OCI-M1 (cell line): ENCODE measurements at regions not wholly inside any gene's neighbourhood (a gene's known extent, or its start where the extent isn't known, plus 50 kb on each side); places are given as distances from the start of the nearest gene placed in this dataset.
A peak's percentile ranks its signal among the peaks of the same experiment; 100 is the strongest.
"Not testable (repeated sequence)": the region's sequence is repeated elsewhere in the genome, so short reads cannot be mapped to it uniquely, and the experiment has no call there.

Source experiments
- DNase-seq: peaks from one replicate; lab custom pipeline; 2025; lab: John Stamatoyannopoulos, UW

DNA sequence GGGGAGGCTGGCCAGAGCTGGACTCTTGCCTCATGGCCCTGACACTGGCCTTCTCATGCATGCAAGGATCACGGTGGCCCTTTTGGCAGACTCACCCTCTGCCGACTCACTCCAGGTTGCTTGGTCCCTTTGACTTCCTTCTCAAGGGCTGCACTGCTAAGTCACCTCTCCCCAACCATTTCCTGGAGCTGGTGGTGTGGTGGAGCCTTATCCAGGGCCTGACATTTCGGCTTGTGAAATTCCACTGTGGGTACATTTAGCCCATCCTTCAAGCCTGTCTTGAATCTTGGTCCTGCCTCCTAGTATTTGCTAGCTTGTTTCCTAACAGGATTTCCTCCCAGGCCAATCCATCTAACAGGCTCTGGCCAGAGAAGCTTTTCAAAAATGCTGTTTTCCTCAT is 52.6 kb upstream of the JUN start:
- no peak for DNase-seq

- no peak for DNase-seq
Observed at GRCh38 chr1:58837886-58838285, 54.0 kb upstream of the JUN start.

DNA sequence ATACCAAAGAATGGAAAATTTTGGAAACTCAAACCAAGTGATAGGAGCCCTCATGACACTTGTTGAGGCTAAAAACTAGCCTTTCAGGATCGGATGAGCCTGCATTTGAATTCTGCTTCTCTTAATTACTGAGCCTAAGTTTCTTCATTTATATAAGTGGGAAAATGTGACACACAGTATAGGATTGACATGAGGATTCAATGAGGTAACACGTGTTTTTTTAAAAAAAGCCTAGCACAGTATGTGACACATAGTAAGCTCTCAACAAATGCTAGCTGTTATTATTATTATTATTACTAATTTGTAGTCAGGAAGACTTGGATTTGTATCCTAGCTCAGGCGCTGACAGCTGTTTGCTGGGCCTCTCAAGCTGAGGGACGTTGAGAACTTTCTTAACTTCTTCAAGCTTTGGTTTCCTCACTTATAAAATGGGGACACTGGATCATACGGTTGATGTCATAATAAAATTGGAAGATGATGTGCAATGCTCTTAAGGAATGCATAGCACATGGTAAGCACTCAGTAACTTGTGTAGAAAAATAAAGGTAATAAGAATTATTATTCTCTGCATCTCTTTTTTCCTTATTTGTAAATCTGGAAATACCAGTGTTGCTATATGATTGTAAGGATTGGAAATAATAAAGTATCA is 55.4 kb upstream of the JUN start:
- no peak for DNase-seq

GRCh38 chr1:58839846-58840835 is 56.3 kb upstream of the JUN start:
- no peak for DNase-seq

- peak; percentile 48 for DNase-seq
Observed at GRCh38 chr1:58841455-58841854, 57.6 kb upstream of the JUN start.

- DNase-seq: no peak
Observed at GRCh38 chr1:58842941-58843340, 59.1 kb upstream of the JUN start.

GRCh38 chr1:58844176-58844575 is 60.3 kb upstream of the JUN start:
- no peak for DNase-seq

DNA sequence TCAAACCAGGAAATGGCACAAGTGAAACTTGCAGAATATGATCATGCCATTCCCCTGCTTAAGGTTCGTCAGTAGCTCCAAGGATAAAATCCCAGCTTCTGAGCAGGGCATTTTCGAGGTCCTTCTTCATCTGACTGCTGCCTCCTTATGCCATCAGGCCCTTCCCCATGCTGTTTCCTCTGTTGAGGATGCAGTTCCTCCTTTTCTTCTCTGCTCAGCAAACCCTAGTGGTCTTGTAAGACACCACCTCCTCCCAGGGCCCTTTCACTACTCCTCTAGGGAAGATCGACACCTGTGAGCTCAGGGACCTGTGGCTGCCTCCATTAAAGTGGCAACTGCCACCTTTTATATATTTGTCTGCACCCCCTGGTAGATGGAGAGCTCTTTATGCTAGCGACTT is 62.1 kb upstream of the JUN start:
- no peak for DNase-seq

DNA sequence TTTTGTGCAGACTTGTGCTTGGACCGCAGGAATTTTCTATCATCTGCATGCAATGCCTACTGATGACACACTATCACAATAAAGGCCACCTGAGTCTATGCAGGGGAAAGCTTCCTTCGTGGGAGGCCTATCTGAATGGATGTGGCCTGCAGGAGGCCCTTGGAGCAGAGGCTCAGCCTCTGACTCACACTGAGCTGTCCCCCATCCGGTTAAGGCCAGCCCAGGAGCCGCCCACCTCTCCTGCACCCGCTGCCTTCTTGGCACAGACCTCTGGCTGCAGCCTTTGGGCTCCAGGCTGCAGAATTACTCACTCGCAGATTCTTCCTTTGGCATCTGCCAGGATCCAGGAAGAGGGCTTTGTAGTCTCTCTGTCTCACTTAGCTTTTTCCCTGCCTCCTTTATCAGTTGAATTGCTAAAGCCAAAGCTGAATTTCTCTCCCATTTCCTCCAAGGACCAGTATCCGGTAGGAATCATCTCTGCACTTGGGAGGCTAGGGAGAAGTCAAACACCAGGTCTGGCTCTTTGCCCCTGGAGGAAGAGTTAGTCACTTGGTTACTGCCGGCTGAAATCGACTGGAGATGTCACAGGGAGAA is 65.1 kb upstream of the JUN start:
- no peak for DNase-seq

GRCh38 chr1:58849551-58849950 is 65.7 kb upstream of the JUN start:
- DNase-seq: no peak

DNA sequence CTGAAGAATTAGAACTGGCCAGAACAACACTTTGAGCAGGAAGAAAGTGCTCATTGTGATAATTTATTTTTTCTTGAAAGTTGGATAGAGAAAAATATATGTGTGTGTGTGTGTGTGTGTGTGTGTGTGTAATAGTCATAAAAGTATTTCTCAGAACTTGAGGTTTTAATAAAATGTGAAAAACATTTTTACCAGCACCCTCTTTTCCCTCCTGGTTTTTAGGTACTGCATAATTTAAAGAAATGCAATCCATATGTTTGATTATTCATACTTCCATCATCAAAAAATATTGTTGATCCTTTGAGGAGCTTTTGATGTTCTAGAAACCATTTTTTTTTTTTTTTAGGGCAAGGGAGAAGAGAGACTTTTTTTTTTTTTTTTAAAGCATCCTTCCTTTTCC is 66.8 kb upstream of the JUN start:
- no peak for DNase-seq

GRCh38 chr1:58852731-58853485 is 69.1 kb upstream of the JUN start:
- DNase-seq: no peak

GRCh38 chr1:58854576-58854975 is 70.7 kb upstream of the JUN start:
- peak; percentile 69 for DNase-seq

DNA sequence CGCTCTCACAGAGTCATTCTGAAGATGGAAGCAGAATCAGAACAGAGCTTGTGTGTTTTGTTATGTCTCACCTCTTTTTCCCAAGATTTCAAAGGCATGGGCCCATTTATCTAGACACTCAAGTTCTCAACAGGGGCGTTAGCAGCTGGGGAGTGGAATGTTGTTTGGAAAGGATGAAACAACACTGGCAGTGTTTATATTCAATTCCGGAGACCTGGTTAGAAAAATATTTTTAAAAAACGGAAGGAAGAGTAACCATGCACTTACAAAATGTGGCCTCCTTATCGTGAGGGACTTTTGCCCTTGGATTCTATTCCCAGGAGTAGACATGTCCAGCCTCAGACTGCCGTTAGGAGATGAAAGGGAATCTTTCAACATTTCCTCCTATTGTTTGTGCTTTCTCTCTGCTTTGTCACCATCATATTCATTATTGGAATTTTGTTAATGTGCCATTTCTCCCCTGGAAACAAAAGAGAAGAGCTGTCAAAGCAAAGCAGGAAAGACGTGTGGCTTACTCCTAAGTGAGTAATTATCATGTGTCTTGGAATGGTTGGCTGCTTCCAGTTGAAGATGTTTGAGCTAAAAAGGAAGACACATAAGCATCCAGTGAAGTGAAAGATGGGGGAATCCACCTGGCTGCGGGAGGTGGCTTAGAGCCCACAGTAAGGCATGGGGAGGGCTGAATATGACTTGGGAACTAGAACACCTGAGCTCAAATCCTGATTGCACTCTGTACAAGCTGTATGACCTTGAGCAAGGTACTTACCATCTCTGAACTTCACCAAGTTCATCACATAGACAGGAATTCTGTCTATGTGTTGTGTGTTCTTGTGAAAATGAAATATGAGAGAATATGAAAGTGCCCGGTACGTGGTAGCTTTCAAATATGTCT is 71.7 kb upstream of the JUN start:
- no peak for DNase-seq

- DNase-seq: not testable (repeated sequence)
Observed at GRCh38 chr1:58856281-58856680, 72.4 kb upstream of the JUN start.

DNA sequence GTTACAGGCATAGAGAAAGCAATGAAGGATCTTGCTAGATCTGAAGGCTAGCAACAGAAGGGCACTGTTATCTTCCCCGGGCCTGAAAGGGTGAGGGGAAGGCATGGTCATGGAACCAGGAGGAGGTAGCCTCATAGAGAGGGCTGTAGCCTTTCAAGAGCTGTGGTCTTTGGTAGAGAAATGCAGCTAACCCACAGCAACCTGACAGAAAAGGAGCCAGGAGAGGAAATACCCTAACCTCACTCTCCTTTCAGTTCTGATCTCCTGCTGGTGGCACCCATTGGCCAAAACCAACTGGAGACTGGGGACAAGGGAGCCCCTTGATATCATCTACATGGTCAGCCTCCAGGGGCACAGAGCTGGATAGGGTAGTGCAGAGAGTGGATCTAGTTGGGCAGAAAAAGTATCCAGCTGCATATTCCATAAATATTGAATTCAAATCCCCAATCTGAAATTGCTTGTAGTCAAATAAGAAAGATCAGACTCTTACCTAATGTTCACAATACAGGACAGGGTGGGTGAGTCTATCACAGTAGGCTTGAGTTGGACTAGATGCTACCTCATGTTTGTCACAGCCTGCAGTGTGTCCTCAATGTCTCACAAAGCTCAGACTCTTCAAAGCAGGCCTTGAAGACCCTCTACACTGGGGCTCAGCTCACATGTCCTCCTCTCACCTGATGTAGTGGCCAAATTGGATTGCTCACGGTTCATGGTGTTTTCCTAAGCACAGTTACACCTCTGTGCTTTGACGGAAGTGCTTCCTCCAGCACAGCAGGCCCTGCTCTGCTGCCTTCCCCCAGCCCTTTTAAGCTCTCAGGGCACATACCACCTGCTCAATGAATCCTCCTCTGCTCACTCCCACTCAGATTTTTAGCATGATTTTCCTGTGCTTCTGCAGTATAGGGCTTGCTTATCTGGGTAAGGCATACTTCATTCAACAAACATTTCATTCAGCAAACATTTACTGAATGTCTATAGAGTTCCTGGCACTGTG is 74.1 kb upstream of the JUN start:
- no peak for DNase-seq

DNA sequence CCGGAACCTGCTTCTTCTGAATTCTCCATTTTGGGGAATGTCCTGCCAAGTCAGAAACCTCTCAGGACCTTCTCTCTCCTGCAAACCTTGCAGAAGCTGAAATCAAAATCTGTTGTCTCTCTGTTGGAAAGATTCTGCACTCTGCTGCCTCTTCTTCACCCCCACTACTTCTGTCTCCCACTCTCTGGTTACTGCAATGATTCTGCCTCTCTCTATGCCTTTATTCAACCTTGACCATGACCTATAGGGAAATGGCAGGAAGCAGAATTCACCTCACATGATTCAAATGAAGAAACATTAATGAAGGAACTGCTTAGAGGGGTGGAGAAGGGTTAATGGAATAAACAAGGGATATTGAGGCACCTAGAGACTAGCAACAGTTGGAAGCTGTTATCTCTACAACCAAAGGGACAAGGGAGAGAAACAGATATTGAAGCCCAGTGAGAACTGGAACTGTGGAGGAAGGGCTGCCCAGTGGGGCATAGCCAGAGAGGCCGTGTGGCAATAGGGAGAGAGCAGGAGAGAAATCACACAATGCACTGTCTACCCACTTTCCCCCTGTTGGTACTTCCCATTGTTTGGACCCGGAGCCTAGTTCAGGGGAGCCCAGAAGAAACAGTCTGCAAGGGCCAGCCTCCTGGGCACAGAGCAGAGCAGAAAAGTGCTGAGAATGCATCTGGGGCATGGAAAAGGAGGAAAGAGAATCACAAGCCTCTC is 76.1 kb upstream of the JUN start:
- DNase-seq: no peak

DNA sequence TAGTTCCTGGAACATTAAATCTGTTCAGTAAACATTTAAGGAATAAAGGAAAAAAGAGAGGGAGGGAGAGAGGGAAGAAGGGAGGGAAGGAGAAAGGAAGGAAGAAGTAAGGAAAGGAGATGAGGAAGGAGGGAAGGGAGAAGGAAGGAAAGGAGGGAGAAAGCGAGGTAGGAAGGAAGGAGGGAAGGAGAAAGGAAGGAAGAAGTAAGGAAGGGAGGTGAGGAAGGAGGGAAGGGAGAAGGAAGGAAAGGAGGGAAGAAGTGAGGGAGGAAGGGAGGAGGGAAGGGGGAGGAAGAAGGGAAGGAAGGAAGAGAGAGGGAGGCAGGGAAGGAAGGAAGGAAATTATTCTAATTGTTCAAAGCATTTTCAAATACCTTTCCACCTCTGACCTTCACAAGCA is 77.2 kb upstream of the JUN start:
- DNase-seq: no peak

- no peak for DNase-seq
Observed at GRCh38 chr1:58861506-58861905, 77.7 kb upstream of the JUN start.
